NCI-H69 (cell line): ENCODE measurements at regions not wholly inside any gene's neighbourhood (a gene's known extent, or its start where the extent isn't known, plus 50 kb on each side); places are given as distances from the start of the nearest gene placed in this dataset.
"Not testable (repeated sequence)": the region's sequence is repeated elsewhere in the genome, so short reads cannot be mapped to it uniquely, and the experiment has no call there.

Experiments used
- DNase-seq: peaks from one replicate; lab custom pipeline; 2025; lab: John Stamatoyannopoulos, UW

GRCh38 chr7:35853194-35853593, 52.3 kb downstream of the SEPTIN7 start:
- DNase-seq: not testable (repeated sequence)

- DNase-seq: no peak
These were observed 53.5 kb downstream of the SEPTIN7 start for GRCh38 chr7:35854311-35854710.

GRCh38 chr7:35856175-35856574, 55.3 kb downstream of the SEPTIN7 start:
- DNase-seq: no peak

GRCh38 chr7:35860664-35861063, 59.8 kb downstream of the SEPTIN7 start:
- no peak for DNase-seq

- DNase-seq: no peak
These were observed 64.4 kb downstream of the SEPTIN7 start for GRCh38 chr7:35865287-35865686.

- DNase-seq: no peak
These were observed 65.3 kb downstream of the SEPTIN7 start for GRCh38 chr7:35866186-35866585.

GRCh38 chr7:35869117-35869516, 68.3 kb downstream of the SEPTIN7 start:
- not testable (repeated sequence) for DNase-seq

- no peak for DNase-seq
These were observed 69.0 kb downstream of the SEPTIN7 start for GRCh38 chr7:35869810-35870209.

- no peak for DNase-seq
These were observed 71.0 kb downstream of the SEPTIN7 start for GRCh38 chr7:35871856-35872255.

- DNase-seq: peak; percentile 73
These were observed 74.0 kb downstream of the SEPTIN7 start for GRCh38 chr7:35874886-35875285.

- DNase-seq: peak; percentile 10
These were observed 74.4 kb downstream of the SEPTIN7 start for GRCh38 chr7:35875292-35875691.

- no peak for DNase-seq
These were observed 77.5 kb downstream of the SEPTIN7 start for GRCh38 chr7:35878351-35878750.

- not testable (repeated sequence) for DNase-seq
These were observed 86.6 kb downstream of the SEPTIN7 start for GRCh38 chr7:35887430-35887829.

- DNase-seq: no peak
These were observed 88.1 kb downstream of the SEPTIN7 start for GRCh38 chr7:35889001-35889400.

- DNase-seq: no peak
These were observed 89.0 kb downstream of the SEPTIN7 start for GRCh38 chr7:35889870-35890269.

- no peak for DNase-seq
These were observed 90.4 kb downstream of the SEPTIN7 start for GRCh38 chr7:35891004-35891830.

- no peak for DNase-seq
These were observed 92.8 kb downstream of the SEPTIN7 start for GRCh38 chr7:35893649-35894048.

GRCh38 chr7:35894721-35895120, 93.9 kb downstream of the SEPTIN7 start:
- DNase-seq: no peak

GRCh38 chr7:35900651-35901050, 99.8 kb downstream of the SEPTIN7 start:
- DNase-seq: no peak

- DNase-seq: no peak
These were observed 104.7 kb downstream of the SEPTIN7 start for GRCh38 chr7:35905555-35905954.

- peak; percentile 82 for DNase-seq
These were observed 105.5 kb downstream of the SEPTIN7 start for GRCh38 chr7:35906191-35906908.

GRCh38 chr7:35908331-35909216, 107.7 kb downstream of the SEPTIN7 start:
- no peak for DNase-seq
